ENCODE measurements at regions not wholly inside any gene's neighbourhood (a gene's known extent, or its start where the extent isn't known, plus 50 kb on each side); places are given as distances from the start of the nearest gene placed in this dataset.

- no peaks in the 10 kb centered on the region for H3K36me3 ChIP-seq (ENCODE audit: insufficient read depth, low read length)
- no peak overlapping the region for H3K4me3 ChIP-seq (ENCODE audit: low read depth, low read length, poor library complexity, severe bottlenecking)
- no peak overlapping the region for H3K9ac ChIP-seq (ENCODE audit: low read length)
- no peaks in the 10 kb centered on the region for H3K4me1 ChIP-seq (ENCODE audit: insufficient read depth, low read length, severe bottlenecking)
- H3K79me2 ChIP-seq (ENCODE audit: insufficient read depth, low read length), result no peaks in the 10 kb centered on the region
- no peaks in the 10 kb centered on the region for H4K20me1 ChIP-seq (ENCODE audit: insufficient read depth, low read length)
- H3K27ac ChIP-seq (ENCODE audit: low read depth, low read length, poor library complexity, severe bottlenecking), result no peak overlapping the region
- H3K27me3 ChIP-seq (ENCODE audit: insufficient read depth, low read length), result no peaks in the 10 kb centered on the region
- H3K9me2 ChIP-seq (ENCODE audit: low read depth, low read length), result no peaks in the 10 kb centered on the region
- H2AFZ ChIP-seq (ENCODE audit: low read length), result no peak overlapping the region
- no peak overlapping the region for H3K4me2 ChIP-seq (ENCODE audit: low read length)
- no peak for TF ChIP-seq CTCF (IDR thresholded peaks at IDR 0.05; ENCODE audit: low read length)
- H3K9me3 ChIP-seq (ENCODE audit: low read length), result no peaks in the 10 kb centered on the region
- no peaks in the 10 kb centered on the region for H3F3A ChIP-seq (ENCODE audit: insufficient read depth, low read length)
Measured at GRCh38 chr16:77063676-77064016, 127.3 kb upstream of the MON1B start.

- TF ChIP-seq EZH2 (IDR thresholded peaks at IDR 0.05; ENCODE audit: borderline replicate concordance, low read length) (no peak), CTCF (IDR thresholded peaks at IDR 0.05; ENCODE audit: low read length) (no peak)
- Histone ChIP-seq H3K36me3 (ENCODE audit: insufficient read depth, low read length) (no peaks in the 10 kb centered on the region), H3K27me3 (ENCODE audit: insufficient read depth, low read length) (no peaks in the 10 kb centered on the region), H2AFZ (ENCODE audit: low read length) (no peak overlapping the region), H3K9me3 (ENCODE audit: low read length) (no peaks in the 10 kb centered on the region), H3K9me2 (ENCODE audit: low read depth, low read length) (no peaks in the 10 kb centered on the region), H3K9ac (ENCODE audit: low read length) (no peak overlapping the region), H3F3A (ENCODE audit: insufficient read depth, low read length) (no peaks in the 10 kb centered on the region), H4K20me1 (ENCODE audit: insufficient read depth, low read length) (no peaks in the 10 kb centered on the region), H3K79me2 (ENCODE audit: insufficient read depth, low read length) (no peaks in the 10 kb centered on the region), H3K4me2 (ENCODE audit: low read length) (no peak overlapping the region), H3K4me1 (ENCODE audit: insufficient read depth, low read length, severe bottlenecking) (no peaks in the 10 kb centered on the region), H3K4me3 (ENCODE audit: low read depth, low read length, poor library complexity, severe bottlenecking) (no peak overlapping the region), H3K27ac (ENCODE audit: low read depth, low read length, poor library complexity, severe bottlenecking) (no peak overlapping the region)
Measured at GRCh38 chr16:77064037-77064436, 127.0 kb upstream of the MON1B start.

GRCh38 chr16:77066896-77067496 lies 124.0 kb upstream of the MON1B start:
- Histone ChIP-seq H4K20me1 (ENCODE audit: insufficient read depth, low read length) (no peaks in the 10 kb centered on the region), H3K36me3 (ENCODE audit: insufficient read depth, low read length) (no peaks in the 10 kb centered on the region), H3K27ac (ENCODE audit: low read depth, low read length, poor library complexity, severe bottlenecking) (no peak overlapping the region), H3K9ac (ENCODE audit: low read length) (no peak overlapping the region), H3K9me3 (ENCODE audit: low read length) (no peaks in the 10 kb centered on the region), H3K4me3 (ENCODE audit: low read depth, low read length, poor library complexity, severe bottlenecking) (no peak overlapping the region), H2AFZ (ENCODE audit: low read length) (no peak overlapping the region), H3K79me2 (ENCODE audit: insufficient read depth, low read length) (no peaks in the 10 kb centered on the region), H3K4me2 (ENCODE audit: low read length) (no peak overlapping the region), H3F3A (ENCODE audit: insufficient read depth, low read length) (no peaks in the 10 kb centered on the region), H3K4me1 (ENCODE audit: insufficient read depth, low read length, severe bottlenecking) (no peaks in the 10 kb centered on the region), H3K27me3 (ENCODE audit: insufficient read depth, low read length) (no peaks in the 10 kb centered on the region), H3K9me2 (ENCODE audit: low read depth, low read length) (no peaks in the 10 kb centered on the region)
- TF ChIP-seq CTCF (IDR thresholded peaks at IDR 0.05; ENCODE audit: low read length), result no peak
- no peak for TF ChIP-seq EZH2 (IDR thresholded peaks at IDR 0.05; ENCODE audit: borderline replicate concordance, low read length)

Measured in OCI-LY1 (cell line).